MM.1S (cell line): ENCODE measurements at regions not wholly inside any gene's neighbourhood (a gene's known extent, or its start where the extent isn't known, plus 50 kb on each side); places are given as distances from the start of the nearest gene placed in this dataset.

Experiments used
- DNase-seq: peaks from one replicate; pipeline ENCODE4 v3.0.0-alpha.2; 2015
- H2AFZ ChIP-seq: fragments of 300-600 bp; sonication (generic); 2 replicates; pipeline ENCODE4 v1.6.0; 2016; ENCODE audit warnings: antibody characterized with exemption, low read length
- H3F3A ChIP-seq: fragments of 300-600 bp; sonication (generic); 2 replicates; pipeline ENCODE4 v1.6.1; 2016; ENCODE audit warnings: mild to moderate bottlenecking, antibody characterized with exemption, low read length, moderate library complexity, mixed read lengths; ENCODE audit not compliant: insufficient read depth
- H3K27ac ChIP-seq: fragments of 300-600 bp; sonication (generic); 2 replicates; pipeline ENCODE4 v1.5.1; 2016; ENCODE audit warnings: mild to moderate bottlenecking, low read length
- H3K27me3 ChIP-seq: fragments of 300-600 bp; sonication (generic); replicated peaks from 2 replicates; pipeline ENCODE4 v1.6.0; 2016; ENCODE audit warnings: low read length; ENCODE audit not compliant: insufficient read depth
- H3K36me3 ChIP-seq: fragments of 300-600 bp; sonication (generic); replicated peaks from 2 replicates; pipeline ENCODE4 v1.6.1; 2016; ENCODE audit warnings: mild to moderate bottlenecking, low read length, mixed read lengths; ENCODE audit not compliant: insufficient read depth
- H3K4me1 ChIP-seq: fragments of 300-600 bp; sonication (generic); 2 replicates; pipeline ENCODE4 v1.6.1; 2016; ENCODE audit warnings: low read length, mixed read lengths
- H3K4me2 ChIP-seq: fragments of 300-600 bp; sonication (generic); 2 replicates; pipeline ENCODE4 v1.6.0; 2016; ENCODE audit warnings: low read depth, low read length
- H3K4me3 ChIP-seq: fragments of 300-600 bp; sonication (generic); 2 replicates; pipeline ENCODE4 v1.5.1; 2016; ENCODE audit warnings: low read length, mixed read lengths
- H3K79me2 ChIP-seq: fragments of 300-600 bp; sonication (generic); 2 replicates; pipeline ENCODE4 v1.6.1; 2016; ENCODE audit warnings: mixed run types, low read length, mixed read lengths
- H3K9ac ChIP-seq: fragments of 300-600 bp; sonication (generic); 2 replicates; pipeline ENCODE4 v1.6.1; 2016; ENCODE audit warnings: low read length, mixed read lengths
- H3K9me2 ChIP-seq: fragments of 300-600 bp; sonication (generic); replicated peaks from 2 replicates; pipeline ENCODE4 v1.6.1; 2016; ENCODE audit warnings: mild to moderate bottlenecking, low read length, mixed read lengths; ENCODE audit not compliant: insufficient read depth
- H3K9me3 ChIP-seq: fragments of 300-600 bp; sonication (generic); replicated peaks from 2 replicates; pipeline ENCODE4 v1.6.1; 2016; ENCODE audit warnings: mild to moderate bottlenecking, low read length, mixed read lengths; ENCODE audit not compliant: insufficient read depth
- H4K20me1 ChIP-seq: fragments of 300-600 bp; sonication (generic); 2 replicates; pipeline ENCODE4 v1.6.1; 2016; ENCODE audit warnings: mild to moderate bottlenecking, low read length, moderate library complexity, mixed read lengths; ENCODE audit not compliant: insufficient read depth
- CTCF ChIP-seq: fragments of 300-600 bp; sonication (generic); IDR thresholded peaks from 2 replicates; pipeline ENCODE4 v1.5.1; 2016; ENCODE audit warnings: antibody characterized with exemption, low read length, mixed read lengths
- EZH2 ChIP-seq: fragments of 300-600 bp; sonication (generic); optimal IDR thresholded peaks from 2 replicates; pipeline ENCODE3; 2017; ENCODE audit warnings: low read depth, mild to moderate bottlenecking, antibody characterized with exemption, low read length, mixed read lengths
- EZH2phosphoT487 ChIP-seq: fragments of 300-600 bp; sonication (generic); IDR thresholded peaks from 2 replicates; pipeline ENCODE4 v1.6.1; 2018; ENCODE audit warnings: antibody characterized with exemption, low read length

GRCh38 chr14:28656704-28657255 lies 109.8 kb upstream of the FOXG1 start:
- H3K9me2 ChIP-seq: no peaks in the 10 kb centered on the region
- no peak overlapping the region for H3K27ac ChIP-seq
- DNase-seq: no peak
- no peak overlapping the region for H3K9ac ChIP-seq
- no peak overlapping the region for H3K4me2 ChIP-seq
- no peaks in the 10 kb centered on the region for H3K9me3 ChIP-seq
- no peaks in the 10 kb centered on the region for H4K20me1 ChIP-seq
- H3K4me1 ChIP-seq: no peaks in the 10 kb centered on the region
- no peak for TF ChIP-seq EZH2
- no peaks in the 10 kb centered on the region for H3K27me3 ChIP-seq
- no peaks in the 10 kb centered on the region for H3K79me2 ChIP-seq
- no peaks in the 10 kb centered on the region for H3F3A ChIP-seq
- no peak overlapping the region for H2AFZ ChIP-seq
- no peak overlapping the region for H3K4me3 ChIP-seq
- H3K36me3 ChIP-seq: no peaks in the 10 kb centered on the region

- H3K27ac ChIP-seq: no peak overlapping the region
Observed at GRCh38 chr14:28661171-28661772, 105.3 kb upstream of the FOXG1 start.

GRCh38 chr14:28666961-28667360 lies 99.6 kb upstream of the FOXG1 start:
- DNase-seq: no peak
- no peaks in the 10 kb centered on the region for H3K36me3 ChIP-seq
- no peak overlapping the region for H3K27ac ChIP-seq
- H3K9me3 ChIP-seq: no peaks in the 10 kb centered on the region
- H3K4me2 ChIP-seq: no peak overlapping the region
- no peak overlapping the region for H3K9ac ChIP-seq
- H3F3A ChIP-seq: no peaks in the 10 kb centered on the region
- H2AFZ ChIP-seq: no peak overlapping the region
- no peak overlapping the region for H3K4me3 ChIP-seq
- no peak for TF ChIP-seq CTCF
- no peak for TF ChIP-seq EZH2phosphoT487
- TF ChIP-seq EZH2: no peak
- no peaks in the 10 kb centered on the region for H4K20me1 ChIP-seq
- no peaks in the 10 kb centered on the region for H3K9me2 ChIP-seq
- no peaks in the 10 kb centered on the region for H3K79me2 ChIP-seq
- no peaks in the 10 kb centered on the region for H3K4me1 ChIP-seq
- H3K27me3 ChIP-seq: no peaks in the 10 kb centered on the region

More at GRCh38 chr14:28661171-28661772, 105.3 kb upstream of the FOXG1 start:
- Histone ChIP-seq H3K36me3 (no peaks in the 10 kb centered on the region), H3K27me3 (no peaks in the 10 kb centered on the region), H4K20me1 (no peaks in the 10 kb centered on the region), H3K4me3 (no peak overlapping the region), H3K79me2 (no peaks in the 10 kb centered on the region), H3K4me2 (no peak overlapping the region), H3F3A (no peaks in the 10 kb centered on the region), H3K9ac (no peak overlapping the region), H3K4me1 (no peaks in the 10 kb centered on the region), H3K9me2 (no peaks in the 10 kb centered on the region), H2AFZ (no peak overlapping the region), H3K9me3 (no peaks in the 10 kb centered on the region)
- DNase-seq: no peak
- no peak for TF ChIP-seq EZH2phosphoT487

GRCh38 chr14:28671425-28671824 lies 95.2 kb upstream of the FOXG1 start:
- H2AFZ ChIP-seq: no peak overlapping the region
- no peaks in the 10 kb centered on the region for H3K79me2 ChIP-seq
- H3K4me1 ChIP-seq: no peaks in the 10 kb centered on the region
- no peak for TF ChIP-seq CTCF
- no peak for TF ChIP-seq EZH2
- no peak for TF ChIP-seq EZH2phosphoT487
- no peaks in the 10 kb centered on the region for H3K9me2 ChIP-seq
- H4K20me1 ChIP-seq: no peaks in the 10 kb centered on the region
- H3K9me3 ChIP-seq: no peaks in the 10 kb centered on the region
- H3K4me3 ChIP-seq: no peak overlapping the region
- H3K36me3 ChIP-seq: no peaks in the 10 kb centered on the region
- H3K4me2 ChIP-seq: no peak overlapping the region
- no peak overlapping the region for H3K9ac ChIP-seq
- DNase-seq: no peak
- H3F3A ChIP-seq: no peaks in the 10 kb centered on the region
- no peaks in the 10 kb centered on the region for H3K27me3 ChIP-seq
- no peak overlapping the region for H3K27ac ChIP-seq
